GM23338 (cell line): ENCODE measurements at regions not wholly inside any gene's neighbourhood (a gene's known extent, or its start where the extent isn't known, plus 50 kb on each side); places are given as distances from the start of the nearest gene placed in this dataset.

Experiments used
- ATAC-seq: fragments of 200-7000 bp; cut with Tn5 transposase; 3 replicates; pipeline ENCODE4 v1.9.1; 2020
- DNase-seq: peaks from one replicate; pipeline ENCODE4 v3.0.0-alpha.2; 2015; ENCODE audit warnings: low spot score
- H2AFZ ChIP-seq: fragments of 200-600 bp; sonication (generic); 2 replicates; pipeline ENCODE4 v1.8.0; 2016; ENCODE audit warnings: antibody characterized with exemption, mild to moderate bottlenecking, moderate library complexity
- H3F3A ChIP-seq: fragments of 200-600 bp; sonication (generic); replicated peaks from 2 replicates; pipeline ENCODE4 v1.8.0; 2017; ENCODE audit warnings: antibody characterized with exemption, mixed run types, low read depth
- H3K27ac ChIP-seq: fragments of 200-600 bp; sonication (generic); 2 replicates; pipeline ENCODE4 v1.6.1; 2016; ENCODE audit warnings: low read depth
- H3K27me3 ChIP-seq: fragments of 200-600 bp; sonication (generic); 2 replicates; pipeline ENCODE4 v1.8.0; 2016; ENCODE audit warnings: mild to moderate bottlenecking, mixed run types, moderate library complexity; ENCODE audit not compliant: insufficient read depth
- H3K36me3 ChIP-seq: fragments of 200-600 bp; sonication (generic); 2 replicates; pipeline ENCODE4 v1.8.0; 2016; ENCODE audit warnings: mild to moderate bottlenecking; ENCODE audit not compliant: insufficient read depth
- H3K4me1 ChIP-seq: fragments of 200-600 bp; sonication (generic); 2 replicates; pipeline ENCODE4 v1.8.0; 2016; ENCODE audit warnings: mild to moderate bottlenecking, moderate library complexity; ENCODE audit not compliant: insufficient read depth
- H3K4me2 ChIP-seq: fragments of 200-600 bp; sonication (generic); 2 replicates; pipeline ENCODE4 v1.7.1; 2017; ENCODE audit warnings: mixed run types
- H3K4me3 ChIP-seq: fragments of 200-600 bp; sonication (generic); 2 replicates; pipeline ENCODE4 v1.6.1; 2016; ENCODE audit warnings: mixed run types
- H3K79me2 ChIP-seq: fragments of 200-600 bp; sonication (generic); replicated peaks from 2 replicates; pipeline ENCODE4 v1.8.0; 2017; ENCODE audit warnings: mild to moderate bottlenecking; ENCODE audit not compliant: insufficient read depth
- H3K9me2 ChIP-seq: fragments of 200-600 bp; sonication (generic); 2 replicates; pipeline ENCODE4 v1.8.0; 2017; ENCODE audit not compliant: insufficient read depth
- H4K20me1 ChIP-seq: fragments of 200-600 bp; sonication (generic); replicated peaks from 2 replicates; pipeline ENCODE4 v1.8.0; 2017; ENCODE audit warnings: mild to moderate bottlenecking; ENCODE audit not compliant: insufficient read depth
- H3K27ac Mint-ChIP-seq: 2 replicates; pipeline ENCODE4 v1.8.0; 2020; ENCODE audit warnings: inconsistent platforms, mild to moderate bottlenecking, moderate library complexity, mixed read lengths
- H3K27me3 Mint-ChIP-seq: 3 replicates; pipeline ENCODE4 v1.8.0; 2022; ENCODE audit warnings: low read depth, mild to moderate bottlenecking, moderate library complexity, mixed read lengths, inconsistent platforms; ENCODE audit not compliant: insufficient read depth, poor library complexity
- H3K36me3 Mint-ChIP-seq: 3 replicates; pipeline ENCODE4 v1.8.0; 2021; ENCODE audit warnings: low read depth, mild to moderate bottlenecking, inconsistent platforms, moderate library complexity, mixed read lengths
- H3K4me1 Mint-ChIP-seq: 3 replicates; pipeline ENCODE4 v1.8.0; 2020; ENCODE audit warnings: mild to moderate bottlenecking, inconsistent platforms, mixed read lengths
- H3K4me3 Mint-ChIP-seq: 3 replicates; pipeline ENCODE4 v1.8.0; 2021; ENCODE audit warnings: moderate library complexity, mild to moderate bottlenecking, inconsistent platforms, mixed read lengths
- H3K9me3 Mint-ChIP-seq: 3 replicates; pipeline ENCODE4 v1.8.0; 2020; ENCODE audit warnings: moderate library complexity, mild to moderate bottlenecking, inconsistent platforms, mixed read lengths
- CREB1 ChIP-seq: fragments of 250-450 bp; sonication (Bioruptor Pico); IDR thresholded peaks from 2 replicates; pipeline ENCODE4 v1.5.0; 2020; ENCODE audit warnings: low read depth, mild to moderate bottlenecking, moderate library complexity
- EZH2 ChIP-seq: fragments of 200-600 bp; sonication (generic); IDR thresholded peaks from one replicate; pipeline ENCODE4 v1.8.0; 2017; ENCODE audit warnings: antibody characterized with exemption, mild to moderate bottlenecking, low read depth; ENCODE audit not compliant: unreplicated experiment
- EZH2phosphoT487 ChIP-seq: fragments of 200-600 bp; sonication (generic); IDR thresholded peaks from one replicate; pipeline ENCODE4 v1.8.1; 2018; ENCODE audit warnings: antibody characterized with exemption; ENCODE audit not compliant: unreplicated experiment
- JUNB ChIP-seq: IDR thresholded peaks from one replicate; pipeline ENCODE4 v1.6.1; 2016; ENCODE audit warnings: antibody characterized with exemption; ENCODE audit not compliant: unreplicated experiment
- NANOG ChIP-seq: IDR thresholded peaks from 2 replicates; pipeline ENCODE4 v1.6.1; 2016; ENCODE audit warnings: antibody characterized with exemption, borderline replicate concordance
- POLR2AphosphoS5 ChIP-seq: IDR thresholded peaks from 2 replicates; pipeline ENCODE4 v1.6.1; 2016; ENCODE audit warnings: antibody characterized with exemption, low read depth
- STAT1 ChIP-seq: IDR thresholded peaks from one replicate; pipeline ENCODE4 v1.6.1; 2016; ENCODE audit warnings: antibody characterized with exemption; ENCODE audit not compliant: unreplicated experiment
- ZNF114 ChIP-seq: fragments of 250-450 bp; sonication (Bioruptor Pico); IDR thresholded peaks from 2 replicates; pipeline ENCODE4 v1.5.0; 2020; ENCODE audit warnings: mild to moderate bottlenecking, moderate library complexity
- ZNF331 ChIP-seq: fragments of 250-450 bp; sonication (Bioruptor Pico); IDR thresholded peaks from 2 replicates; pipeline ENCODE4 v1.5.0; 2020; ENCODE audit warnings: low read depth, mild to moderate bottlenecking, moderate library complexity
- ZNF462 ChIP-seq: fragments of 250-450 bp; sonication (Bioruptor Pico); IDR thresholded peaks from 2 replicates; pipeline ENCODE4 v1.5.0; 2020; ENCODE audit warnings: mild to moderate bottlenecking, moderate library complexity
- TF ChIP-seq, protein P1 (sequence below), 2 experiments: fragments of 200-600 bp in 1 of 2; sonication (generic) in 1 of 2; conservative IDR thresholded peaks; 2 replicates each; pipeline versions ENCODE4 v1.5.1 to v1.6.1; 2016 to 2017; ENCODE audit warnings: antibody characterized with exemption in 2 of 2, low read depth in 2 of 2, mild to moderate bottlenecking in 2 of 2, moderate library complexity in 1 of 2
- TF ChIP-seq, protein P2 (sequence below): IDR thresholded peaks from one replicate; pipeline ENCODE4 v1.6.1; 2018; ENCODE audit warnings: antibody characterized with exemption; ENCODE audit not compliant: unreplicated experiment

DNA sequence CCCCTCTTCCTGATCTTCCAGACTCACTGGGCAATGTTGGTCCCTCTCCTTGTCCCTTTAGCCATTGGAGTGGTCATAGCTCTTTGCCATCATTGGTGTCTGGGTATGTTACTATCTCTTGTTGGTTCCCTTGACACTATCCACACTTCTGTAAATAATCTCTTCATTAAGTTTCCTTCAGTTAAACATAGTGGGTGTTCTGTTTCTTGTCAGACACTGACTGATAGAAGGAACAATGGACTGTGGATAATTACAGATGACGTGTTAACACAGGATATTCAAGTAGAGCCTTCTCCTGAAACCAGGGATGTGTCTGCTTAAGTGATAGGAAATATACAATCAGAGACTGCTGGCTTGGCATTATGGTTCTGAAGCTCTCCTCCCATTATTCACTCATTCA is 458.3 kb upstream of the USP24 start:
- TF ChIP-seq, protein P1, sequence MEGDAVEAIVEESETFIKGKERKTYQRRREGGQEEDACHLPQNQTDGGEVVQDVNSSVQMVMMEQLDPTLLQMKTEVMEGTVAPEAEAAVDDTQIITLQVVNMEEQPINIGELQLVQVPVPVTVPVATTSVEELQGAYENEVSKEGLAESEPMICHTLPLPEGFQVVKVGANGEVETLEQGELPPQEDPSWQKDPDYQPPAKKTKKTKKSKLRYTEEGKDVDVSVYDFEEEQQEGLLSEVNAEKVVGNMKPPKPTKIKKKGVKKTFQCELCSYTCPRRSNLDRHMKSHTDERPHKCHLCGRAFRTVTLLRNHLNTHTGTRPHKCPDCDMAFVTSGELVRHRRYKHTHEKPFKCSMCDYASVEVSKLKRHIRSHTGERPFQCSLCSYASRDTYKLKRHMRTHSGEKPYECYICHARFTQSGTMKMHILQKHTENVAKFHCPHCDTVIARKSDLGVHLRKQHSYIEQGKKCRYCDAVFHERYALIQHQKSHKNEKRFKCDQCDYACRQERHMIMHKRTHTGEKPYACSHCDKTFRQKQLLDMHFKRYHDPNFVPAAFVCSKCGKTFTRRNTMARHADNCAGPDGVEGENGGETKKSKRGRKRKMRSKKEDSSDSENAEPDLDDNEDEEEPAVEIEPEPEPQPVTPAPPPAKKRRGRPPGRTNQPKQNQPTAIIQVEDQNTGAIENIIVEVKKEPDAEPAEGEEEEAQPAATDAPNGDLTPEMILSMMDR (conservative IDR thresholded peaks at IDR 0.05; ENCODE audit: low read depth in 2 of 2) = no peak
- TF ChIP-seq EZH2 = no peak
- TF ChIP-seq NANOG = no peak
- no peak for TF ChIP-seq EZH2phosphoT487
- no peak for TF ChIP-seq JUNB
- TF ChIP-seq POLR2AphosphoS5 = no peak
- TF ChIP-seq CREB1 = no peak
- no peak for TF ChIP-seq ZNF462 (CRISPR knock-in tag)
- no peak for TF ChIP-seq ZNF114 (CRISPR knock-in tag)
- TF ChIP-seq ZNF331 = no peak
- TF ChIP-seq STAT1 = no peak
- TF ChIP-seq, protein P2, sequence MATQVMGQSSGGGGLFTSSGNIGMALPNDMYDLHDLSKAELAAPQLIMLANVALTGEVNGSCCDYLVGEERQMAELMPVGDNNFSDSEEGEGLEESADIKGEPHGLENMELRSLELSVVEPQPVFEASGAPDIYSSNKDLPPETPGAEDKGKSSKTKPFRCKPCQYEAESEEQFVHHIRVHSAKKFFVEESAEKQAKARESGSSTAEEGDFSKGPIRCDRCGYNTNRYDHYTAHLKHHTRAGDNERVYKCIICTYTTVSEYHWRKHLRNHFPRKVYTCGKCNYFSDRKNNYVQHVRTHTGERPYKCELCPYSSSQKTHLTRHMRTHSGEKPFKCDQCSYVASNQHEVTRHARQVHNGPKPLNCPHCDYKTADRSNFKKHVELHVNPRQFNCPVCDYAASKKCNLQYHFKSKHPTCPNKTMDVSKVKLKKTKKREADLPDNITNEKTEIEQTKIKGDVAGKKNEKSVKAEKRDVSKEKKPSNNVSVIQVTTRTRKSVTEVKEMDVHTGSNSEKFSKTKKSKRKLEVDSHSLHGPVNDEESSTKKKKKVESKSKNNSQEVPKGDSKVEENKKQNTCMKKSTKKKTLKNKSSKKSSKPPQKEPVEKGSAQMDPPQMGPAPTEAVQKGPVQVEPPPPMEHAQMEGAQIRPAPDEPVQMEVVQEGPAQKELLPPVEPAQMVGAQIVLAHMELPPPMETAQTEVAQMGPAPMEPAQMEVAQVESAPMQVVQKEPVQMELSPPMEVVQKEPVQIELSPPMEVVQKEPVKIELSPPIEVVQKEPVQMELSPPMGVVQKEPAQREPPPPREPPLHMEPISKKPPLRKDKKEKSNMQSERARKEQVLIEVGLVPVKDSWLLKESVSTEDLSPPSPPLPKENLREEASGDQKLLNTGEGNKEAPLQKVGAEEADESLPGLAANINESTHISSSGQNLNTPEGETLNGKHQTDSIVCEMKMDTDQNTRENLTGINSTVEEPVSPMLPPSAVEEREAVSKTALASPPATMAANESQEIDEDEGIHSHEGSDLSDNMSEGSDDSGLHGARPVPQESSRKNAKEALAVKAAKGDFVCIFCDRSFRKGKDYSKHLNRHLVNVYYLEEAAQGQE = no peak
- no peaks in the 10 kb centered on the region for H3K79me2 ChIP-seq

More for the DNA sequence above, 458.3 kb upstream of the USP24 start:
- H3K4me3 ChIP-seq = no peak overlapping the region
- no peaks in the 10 kb centered on the region for H3K27me3 ChIP-seq
- no peak overlapping the region for H3K27ac ChIP-seq
- no peak overlapping the region for H3K4me2 ChIP-seq
- no peaks in the 10 kb centered on the region for H3F3A ChIP-seq
- Mint-ChIP-seq H3K9me3 (no peaks in the 10 kb centered on the region; the same call in 2 of the 3 replicates), H3K4me1 (no peaks in the 10 kb centered on the region), H3K4me3 (no peak overlapping the region), H3K27me3 (no peaks in the 10 kb centered on the region), H3K36me3 (no peaks in the 10 kb centered on the region), H3K27ac (no peak overlapping the region)
- ATAC-seq (no peak), DNase-seq (no peak)
- H2AFZ ChIP-seq = no peak overlapping the region
- H3K36me3 ChIP-seq = no peaks in the 10 kb centered on the region
- H3K4me1 ChIP-seq = no peaks in the 10 kb centered on the region
- no peaks in the 10 kb centered on the region for H4K20me1 ChIP-seq
- H3K9me2 ChIP-seq = no peaks in the 10 kb centered on the region
